ENCODE measurements at regions not wholly inside any gene's neighbourhood (a gene's known extent, or its start where the extent isn't known, plus 50 kb on each side); places are given as distances from the start of the nearest gene placed in this dataset.

DNA sequence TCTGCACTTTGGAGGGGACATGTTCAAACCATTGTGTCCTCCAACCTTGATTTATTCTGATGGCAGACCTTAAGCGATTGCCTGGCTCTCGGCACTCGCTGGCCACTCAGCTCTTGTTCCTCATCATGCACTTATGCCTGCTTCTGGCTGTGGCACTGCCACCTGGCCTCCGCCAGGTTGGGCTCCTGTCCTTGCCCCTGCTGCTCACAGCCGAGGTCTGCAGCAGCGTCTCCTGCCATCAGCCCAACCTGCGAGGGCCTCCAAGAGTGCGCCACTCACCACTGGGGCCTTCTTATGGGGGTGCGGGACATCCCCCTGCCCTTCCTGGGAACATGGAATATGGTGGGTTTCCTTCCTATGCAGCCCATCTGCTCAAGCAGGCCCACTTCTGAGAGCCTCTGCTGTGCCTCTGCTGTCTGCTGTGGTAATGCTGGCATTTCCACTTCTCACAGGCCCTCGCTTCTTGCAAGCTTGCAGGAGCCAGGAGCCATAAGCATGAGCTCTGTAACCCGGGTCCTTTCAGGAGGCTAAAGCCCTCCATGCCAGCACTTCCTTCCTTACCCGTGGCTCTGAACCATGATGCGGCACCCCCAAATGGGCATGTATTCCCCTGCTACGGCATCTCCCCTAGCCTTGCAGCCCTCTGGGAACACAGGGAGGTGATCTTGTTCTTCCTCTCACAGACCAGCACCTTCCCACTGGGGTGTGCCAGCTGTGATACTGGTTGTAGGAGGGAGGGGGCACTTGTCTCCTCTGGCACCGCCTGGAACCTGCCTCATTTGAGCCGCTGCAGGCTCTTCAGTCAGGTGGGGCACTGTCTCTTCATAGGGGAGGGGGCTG, 58.6 kb upstream of the HS6ST1 start:
- H3K9me2 ChIP-seq (replicated peaks; ENCODE audit: insufficient read depth): no peaks in the 10 kb centered on the region
- H3K27me3 ChIP-seq: no peaks in the 10 kb centered on the region
- H2AFZ ChIP-seq: no peak overlapping the region
- H3K4me2 ChIP-seq: no peak overlapping the region
- DNase-seq (ENCODE audit: low spot score): no peak
- no peak overlapping the region for H3K27ac ChIP-seq
- no peaks in the 10 kb centered on the region for H3K79me2 ChIP-seq
- TF ChIP-seq, protein P1, sequence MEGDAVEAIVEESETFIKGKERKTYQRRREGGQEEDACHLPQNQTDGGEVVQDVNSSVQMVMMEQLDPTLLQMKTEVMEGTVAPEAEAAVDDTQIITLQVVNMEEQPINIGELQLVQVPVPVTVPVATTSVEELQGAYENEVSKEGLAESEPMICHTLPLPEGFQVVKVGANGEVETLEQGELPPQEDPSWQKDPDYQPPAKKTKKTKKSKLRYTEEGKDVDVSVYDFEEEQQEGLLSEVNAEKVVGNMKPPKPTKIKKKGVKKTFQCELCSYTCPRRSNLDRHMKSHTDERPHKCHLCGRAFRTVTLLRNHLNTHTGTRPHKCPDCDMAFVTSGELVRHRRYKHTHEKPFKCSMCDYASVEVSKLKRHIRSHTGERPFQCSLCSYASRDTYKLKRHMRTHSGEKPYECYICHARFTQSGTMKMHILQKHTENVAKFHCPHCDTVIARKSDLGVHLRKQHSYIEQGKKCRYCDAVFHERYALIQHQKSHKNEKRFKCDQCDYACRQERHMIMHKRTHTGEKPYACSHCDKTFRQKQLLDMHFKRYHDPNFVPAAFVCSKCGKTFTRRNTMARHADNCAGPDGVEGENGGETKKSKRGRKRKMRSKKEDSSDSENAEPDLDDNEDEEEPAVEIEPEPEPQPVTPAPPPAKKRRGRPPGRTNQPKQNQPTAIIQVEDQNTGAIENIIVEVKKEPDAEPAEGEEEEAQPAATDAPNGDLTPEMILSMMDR (IDR thresholded peaks at IDR 0.05; ENCODE audit: poor library complexity): no peak
- TF ChIP-seq EZH2phosphoT487 (IDR thresholded peaks at IDR 0.05; ENCODE audit: low read depth, severe bottlenecking, unreplicated experiment): no peak
- no peak overlapping the region for H3K4me3 ChIP-seq
- WGBS (ENCODE audit: low lambda C conversion rate, missing lambda C conversion rate): 94% methylated on average over 16 of the region's 16 CpGs
- no peaks in the 10 kb centered on the region for H3K36me3 ChIP-seq (replicated peaks; ENCODE audit: insufficient read depth, low read depth)
- no peaks in the 10 kb centered on the region for H4K20me1 ChIP-seq (ENCODE audit: insufficient read depth, poor library complexity, severe bottlenecking)
- no peaks in the 10 kb centered on the region for H3K9me3 ChIP-seq (ENCODE audit: low read depth)
- peaks cover 64% of the 10 kb centered on the region for H3K4me1 ChIP-seq (ENCODE audit: insufficient read depth)

DNA sequence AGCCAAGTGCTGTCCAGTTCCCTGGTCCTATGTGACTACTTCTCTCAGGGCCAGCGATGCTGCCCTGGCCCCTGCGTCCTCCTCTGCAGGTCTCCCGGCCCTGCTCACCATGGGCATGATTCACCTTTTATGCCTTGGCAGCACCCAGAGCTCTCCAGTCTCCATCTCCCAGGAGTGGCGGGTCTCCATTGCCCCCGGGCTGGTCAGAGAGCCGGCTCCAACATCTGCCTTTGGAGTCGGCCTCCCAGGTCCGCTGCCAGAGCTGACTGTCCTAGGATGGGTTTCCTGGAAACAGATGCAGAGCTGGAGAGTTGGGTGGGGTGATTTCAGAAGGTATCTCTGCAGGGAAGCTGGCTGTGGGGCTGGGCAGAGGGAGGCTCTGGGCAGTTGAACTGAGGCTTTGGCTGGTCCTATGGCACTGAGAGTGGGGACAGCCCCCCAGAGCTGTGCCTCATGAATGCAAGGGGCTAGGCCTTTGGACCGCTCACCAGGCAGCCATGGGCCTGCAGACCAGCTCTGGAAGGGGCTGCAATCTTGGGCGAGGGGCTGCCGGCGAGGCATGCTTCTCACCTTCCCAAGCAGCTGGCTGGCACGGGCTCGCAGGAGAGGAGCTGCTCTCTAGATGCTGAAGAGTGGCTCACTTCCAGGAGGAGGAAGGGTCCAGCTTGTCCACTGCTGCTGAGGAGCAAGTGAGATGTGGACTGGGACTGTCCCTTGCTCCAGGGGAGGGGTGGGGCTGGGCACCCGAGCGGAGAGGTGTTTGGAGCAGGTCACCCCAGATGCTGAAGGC, 59.8 kb upstream of the HS6ST1 start:
- H3K4me2 ChIP-seq: no peak overlapping the region
- H3K9me2 ChIP-seq (replicated peaks; ENCODE audit: insufficient read depth): no peaks in the 10 kb centered on the region
- no peaks in the 10 kb centered on the region for H3K9me3 ChIP-seq (ENCODE audit: low read depth)
- peaks cover 64% of the 10 kb centered on the region for H3K4me1 ChIP-seq (ENCODE audit: insufficient read depth)
- DNase-seq (ENCODE audit: low spot score): no peak
- 82% methylated on average over 16 of the region's 16 CpGs for WGBS (ENCODE audit: low lambda C conversion rate, missing lambda C conversion rate)
- H4K20me1 ChIP-seq (ENCODE audit: insufficient read depth, poor library complexity, severe bottlenecking): no peaks in the 10 kb centered on the region
- no peak overlapping the region for H3K4me3 ChIP-seq
- no peaks in the 10 kb centered on the region for H3K36me3 ChIP-seq (replicated peaks; ENCODE audit: insufficient read depth, low read depth)
- no peaks in the 10 kb centered on the region for H3K79me2 ChIP-seq
- H3K27me3 ChIP-seq: no peaks in the 10 kb centered on the region
- H3K27ac ChIP-seq: peak overlapping the region; percentile 81
- no peak overlapping the region for H2AFZ ChIP-seq
- TF ChIP-seq EZH2 (IDR thresholded peaks at IDR 0.05; ENCODE audit: borderline replicate concordance) (no peak), EZH2phosphoT487 (IDR thresholded peaks at IDR 0.05; ENCODE audit: low read depth, severe bottlenecking, unreplicated experiment) (no peak)
- TF ChIP-seq, protein P1 (IDR thresholded peaks at IDR 0.05; ENCODE audit: poor library complexity): no peak

DNA sequence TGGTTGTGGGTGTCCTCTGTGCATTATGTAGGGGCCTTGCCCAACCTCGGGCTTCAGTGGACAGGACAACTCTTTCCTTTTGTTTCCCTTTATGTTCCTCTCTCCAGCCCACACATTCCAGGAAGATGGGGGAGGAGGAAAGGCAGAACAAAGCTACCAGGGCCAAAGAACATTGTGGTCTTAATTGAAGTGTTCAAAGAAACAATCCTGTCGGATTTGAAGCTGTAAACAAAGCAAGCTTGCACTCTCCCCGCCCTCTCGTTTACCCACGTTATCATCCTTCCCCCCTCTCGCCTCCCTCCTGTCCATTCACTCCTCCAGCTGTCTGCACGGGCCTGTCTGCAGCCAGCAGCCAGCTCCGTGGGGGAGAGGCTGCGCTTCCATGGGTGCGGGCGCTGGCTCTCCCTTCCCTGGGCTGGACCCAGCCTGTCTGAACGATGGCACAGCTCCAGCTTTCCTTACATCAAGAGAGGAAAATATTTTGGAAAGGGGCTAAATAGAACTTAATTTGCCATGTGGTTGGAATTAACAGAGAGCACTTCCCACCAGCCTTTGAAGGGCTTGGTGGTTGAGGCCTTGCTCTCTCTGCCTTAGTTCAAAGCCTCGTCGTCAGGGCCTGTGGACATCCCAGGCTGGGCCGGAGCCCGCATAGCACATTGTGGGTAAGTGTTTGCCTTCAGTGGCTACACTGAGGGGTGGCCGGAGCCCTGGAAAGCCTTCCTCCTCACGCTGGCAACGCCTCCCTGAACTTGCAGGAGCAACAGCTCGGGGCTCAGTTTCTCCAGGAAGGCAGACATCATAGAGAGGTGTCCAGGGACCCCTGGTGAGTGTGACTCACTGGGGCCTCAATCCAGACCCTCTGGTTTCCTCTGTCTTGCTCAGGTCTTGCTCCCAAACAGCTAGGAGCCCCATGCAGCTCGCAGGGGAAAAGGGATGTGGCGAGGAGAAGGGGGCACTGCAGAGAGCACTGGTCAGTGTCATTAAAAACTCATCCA, 60.6 kb upstream of the HS6ST1 start:
- H3K9me3 ChIP-seq (ENCODE audit: low read depth): no peaks in the 10 kb centered on the region
- no peak overlapping the region for H2AFZ ChIP-seq
- no peaks in the 10 kb centered on the region for H3K9me2 ChIP-seq (replicated peaks; ENCODE audit: insufficient read depth)
- peak; percentile 84 for DNase-seq (ENCODE audit: low spot score)
- no peak for TF ChIP-seq EZH2phosphoT487 (IDR thresholded peaks at IDR 0.05; ENCODE audit: low read depth, severe bottlenecking, unreplicated experiment)
- TF ChIP-seq EZH2 (IDR thresholded peaks at IDR 0.05; ENCODE audit: borderline replicate concordance): no peak
- TF ChIP-seq, protein P1 (IDR thresholded peaks at IDR 0.05; ENCODE audit: poor library complexity): no peak
- no peaks in the 10 kb centered on the region for H4K20me1 ChIP-seq (ENCODE audit: insufficient read depth, poor library complexity, severe bottlenecking)
- H3K27me3 ChIP-seq: no peaks in the 10 kb centered on the region
- peaks cover 55% of the 10 kb centered on the region for H3K4me1 ChIP-seq (ENCODE audit: insufficient read depth)
- no peaks in the 10 kb centered on the region for H3K79me2 ChIP-seq
- no peaks in the 10 kb centered on the region for H3K36me3 ChIP-seq (replicated peaks; ENCODE audit: insufficient read depth, low read depth)
- no peak overlapping the region for H3K4me2 ChIP-seq
- peak overlapping the region; percentile 81 for H3K27ac ChIP-seq
- H3K4me3 ChIP-seq: no peak overlapping the region
- 34% methylated on average over 22 of the region's 22 CpGs for WGBS (ENCODE audit: low lambda C conversion rate, missing lambda C conversion rate)
